Testis (tissue), 2 donors: ENCODE measurements at regions not wholly inside any gene's neighbourhood (a gene's known extent, or its start where the extent isn't known, plus 50 kb on each side); places are given as distances from the start of the nearest gene placed in this dataset.

Source experiments
- DNase-seq: peaks from one replicate; pipeline ENCODE4 v3.0.0-alpha.2; 2019
- H3K27ac ChIP-seq, 2 donors: fragments of 200-600 bp; sonication (generic); one replicate each; pipeline ENCODE4 v1.5.1; 2019
- H3K27me3 ChIP-seq: fragments of 200-600 bp; sonication (generic); one replicate; pipeline ENCODE4 v1.5.1; 2019
- H3K36me3 ChIP-seq: fragments of 200-600 bp; sonication (generic); one replicate; pipeline ENCODE4 v1.5.1; 2017; ENCODE audit warnings: low read depth; ENCODE audit errors: missing control alignments
- H3K4me1 ChIP-seq: fragments of 200-600 bp; sonication (generic); one replicate; pipeline ENCODE4 v1.5.1; 2019
- H3K4me3 ChIP-seq, 2 donors: fragments of 200-600 bp; sonication (generic); one replicate each; pipeline ENCODE4 v1.5.1; 2017 to 2019
- H3K9me3 ChIP-seq: fragments of 200-600 bp; sonication (generic); one replicate; pipeline ENCODE4 v1.5.1; 2017
- CTCF ChIP-seq, 3 experiments: fragments of 450-650 bp in 2 of 3; fragments of 200-600 bp in 1 of 3; sonication (generic) in 1 of 3; IDR thresholded peaks; one replicate each; pipeline ENCODE4 v1.5.1; 2016 to 2019; ENCODE audit warnings: antibody characterized with exemption in 3 of 3, mild to moderate bottlenecking in 2 of 3, moderate library complexity in 1 of 3
- POLR2A ChIP-seq: fragments of 450-650 bp; IDR thresholded peaks from one replicate; pipeline ENCODE4 v1.6.1; 2017; ENCODE audit warnings: antibody characterized with exemption, mild to moderate bottlenecking, moderate library complexity
- WGBS, 2 donors: methylation state at CpG; one replicate each; pipeline ENCODE4 v1.1.5; 2018; 5-methylcytosine and 5-hydroxymethylcytosine counted together
- intact Hi-C: fragments of 100-400 bp; cut with DNase I; formaldehyde crosslinking; loops from one replicate; pipeline ENCODE4 v1.15.1; 2023; ENCODE audit warnings: low total_unique reads

- 82 to 87% methylated on average over 11 of the region's 12 CpGs for WGBS, 2 donors
- H3K4me3 ChIP-seq: no peak overlapping the region
- H3K27ac ChIP-seq: no peak overlapping the region
- H3K4me1 ChIP-seq: no peaks in the 10 kb centered on the region
- intact Hi-C loops: no loop called here
- no peaks in the 10 kb centered on the region for H3K36me3 ChIP-seq
- H3K9me3 ChIP-seq: no peaks in the 10 kb centered on the region
- no peaks in the 10 kb centered on the region for H3K27me3 ChIP-seq
- TF ChIP-seq CTCF (IDR thresholded peaks at IDR 0.05): no peak
- no peak for TF ChIP-seq POLR2A
- no peak for DNase-seq
These were observed 946.5 kb upstream of the FAM98A start for GRCh38 chr2:34545486-34546136.

- Histone ChIP-seq H3K4me1 (no peaks in the 10 kb centered on the region), H3K9me3 (no peaks in the 10 kb centered on the region), H3K36me3 (no peaks in the 10 kb centered on the region), H3K27me3 (no peaks in the 10 kb centered on the region), H3K27ac (no peak overlapping the region), H3K4me3 (no peak overlapping the region)
- no peak for DNase-seq
- intact Hi-C loops: no loop called here
- WGBS, 2 donors: 74 to 79% methylated on average over 3 of the region's 3 CpGs
- TF ChIP-seq CTCF (IDR thresholded peaks at IDR 0.05) (no peak), POLR2A (no peak)
These were observed 935.7 kb upstream of the FAM98A start for GRCh38 chr2:34534761-34535160.

GRCh38 chr2:34534341-34534740 lies 935.2 kb upstream of the FAM98A start:
- H3K27me3 ChIP-seq: no peaks in the 10 kb centered on the region
- intact Hi-C loops: no loop called here
- H3K27ac ChIP-seq: no peak overlapping the region

GRCh38 chr2:34533585-34534183 lies 934.6 kb upstream of the FAM98A start:
- intact Hi-C loops: no loop called here
- Histone ChIP-seq H3K27me3 (no peaks in the 10 kb centered on the region), H3K27ac (no peak overlapping the region), H3K9me3 (no peaks in the 10 kb centered on the region), H3K36me3 (no peaks in the 10 kb centered on the region), H3K4me1 (no peaks in the 10 kb centered on the region), H3K4me3 (no peak overlapping the region)
- TF ChIP-seq POLR2A (no peak), CTCF (IDR thresholded peaks at IDR 0.05) (no peak)
- WGBS, 2 donors: 58 to 61% methylated on average over 3 of the region's 3 CpGs
- no peak for DNase-seq

More at GRCh38 chr2:34534341-34534740, 935.2 kb upstream of the FAM98A start:
- DNase-seq: no peak
- no peaks in the 10 kb centered on the region for H3K36me3 ChIP-seq
- no peaks in the 10 kb centered on the region for H3K4me1 ChIP-seq
- TF ChIP-seq CTCF (IDR thresholded peaks at IDR 0.05): no peak
- TF ChIP-seq POLR2A: no peak
- WGBS, 2 donors: 92 to 100% methylated on average over 1 of the region's 1 CpG
- H3K4me3 ChIP-seq: no peak overlapping the region
- no peaks in the 10 kb centered on the region for H3K9me3 ChIP-seq

GRCh38 chr2:34529965-34530364 lies 930.9 kb upstream of the FAM98A start:
- WGBS, 2 donors: 94 to 100% methylated on average over 1 of the region's 1 CpG
- no peak for DNase-seq
- TF ChIP-seq POLR2A: no peak
- no peak for TF ChIP-seq CTCF (IDR thresholded peaks at IDR 0.05)
- Histone ChIP-seq H3K27me3 (no peaks in the 10 kb centered on the region), H3K4me1 (no peaks in the 10 kb centered on the region), H3K9me3 (no peaks in the 10 kb centered on the region), H3K4me3 (no peak overlapping the region), H3K36me3 (no peaks in the 10 kb centered on the region), H3K27ac (no peak overlapping the region)
- intact Hi-C loops: no loop called here
